ENCODE measurements at regions not wholly inside any gene's neighbourhood (a gene's known extent, or its start where the extent isn't known, plus 50 kb on each side); places are given as distances from the start of the nearest gene placed in this dataset.

DNA sequence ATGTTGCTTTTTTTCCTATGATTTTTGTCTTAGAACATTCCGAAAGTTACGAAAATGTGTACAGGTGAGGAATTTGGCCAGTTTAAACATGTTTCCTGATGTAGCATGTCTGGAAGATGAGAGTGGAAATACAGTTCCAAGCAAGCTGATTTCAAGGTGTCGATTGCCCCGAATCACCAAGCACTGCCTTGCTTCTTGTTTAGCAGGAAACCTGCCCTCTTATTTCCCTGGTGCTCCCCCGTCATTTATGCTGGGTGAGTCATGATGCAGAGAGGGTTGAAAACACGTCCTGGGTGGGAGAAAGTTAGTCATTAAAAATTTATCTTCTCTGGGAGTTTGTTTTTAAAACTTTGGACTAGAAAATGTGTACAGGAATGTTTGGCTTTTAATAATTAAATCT lies 608.6 kb upstream of the EEF2KMT start:
- CTCF ChIA-PET: interaction anchor here (0.7 kb wide), 1 partner anchor 80 kb away, joined by 4 read pairs; no protein-coding TSS in a partner anchor
- DNase-seq (ENCODE audit: extremely low spot score): no peak
- no peak for TF ChIP-seq HDGF (IDR thresholded peaks at IDR 0.05; ENCODE audit: borderline replicate concordance)
- TF ChIP-seq SP1 (IDR thresholded peaks at IDR 0.05): no peak
- no peak for TF ChIP-seq CTBP1 (IDR thresholded peaks at IDR 0.05; ENCODE audit: borderline replicate concordance)
- no peak for TF ChIP-seq BHLHE40 (IDR thresholded peaks at IDR 0.05; ENCODE audit: borderline replicate concordance)
- POLR2A ChIA-PET: no interaction called here

DNA sequence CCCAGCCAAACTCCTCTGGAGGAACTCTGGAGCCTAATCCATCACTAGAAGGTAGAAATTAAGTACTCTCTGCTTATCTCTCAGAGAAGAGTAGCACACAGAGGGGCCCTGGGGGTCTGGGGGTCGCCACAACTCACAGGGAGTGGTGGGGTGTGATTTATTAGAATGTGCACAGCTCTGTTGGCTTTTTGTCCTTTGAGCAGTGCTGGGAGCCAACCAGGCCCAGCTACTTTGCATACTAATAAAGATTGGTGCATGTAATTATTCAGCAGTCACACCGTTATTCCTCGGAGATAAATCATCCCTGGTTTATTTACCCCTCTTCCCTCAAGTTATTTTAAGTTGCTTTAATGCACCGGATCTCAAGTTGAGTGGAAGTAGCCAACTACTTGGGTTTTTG lies 606.7 kb upstream of the EEF2KMT start:
- POLR2A ChIA-PET: no interaction called here
- no peak for DNase-seq (ENCODE audit: extremely low spot score)
- TF ChIP-seq HDGF (IDR thresholded peaks at IDR 0.05; ENCODE audit: borderline replicate concordance) (no peak), ELF4 (IDR thresholded peaks at IDR 0.05) (no peak), FOXA1 (IDR thresholded peaks at IDR 0.05) (no peak), NFRKB (IDR thresholded peaks at IDR 0.05) (no peak), FOXM1 (IDR thresholded peaks at IDR 0.05; ENCODE audit: borderline replicate concordance) (no peak), L3MBTL2 (conservative IDR thresholded peaks at IDR 0.05) (no peak), ZNF384 (IDR thresholded peaks at IDR 0.05) (no peak)
- CTCF ChIA-PET: no interaction called here

DNA sequence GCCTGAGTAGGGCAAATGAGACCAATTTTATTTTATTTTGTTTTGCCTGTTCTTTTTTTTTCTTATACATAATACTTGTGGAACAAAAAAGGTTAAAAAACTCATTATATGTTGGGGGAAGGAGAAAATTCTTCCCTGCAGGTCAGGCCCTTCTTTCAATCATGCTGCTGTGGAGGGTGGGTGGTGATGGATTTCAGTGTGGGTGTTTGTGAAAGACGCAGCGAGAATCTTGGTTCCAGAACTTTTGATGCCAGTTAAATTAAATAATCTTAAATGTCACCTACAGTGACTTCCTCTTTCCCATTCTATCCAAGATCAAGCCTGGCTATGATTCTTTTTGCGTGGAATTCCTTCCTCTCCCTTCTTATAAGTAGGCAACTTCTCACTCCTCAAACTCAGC lies 595.8 kb upstream of the EEF2KMT start:
- ChIA-PET CTCF (no interaction called here), POLR2A (no interaction called here)
- TF ChIP-seq HDGF (IDR thresholded peaks at IDR 0.05; ENCODE audit: borderline replicate concordance) (no peak), SUZ12 (IDR thresholded peaks at IDR 0.05) (no peak), BHLHE40 (IDR thresholded peaks at IDR 0.05; ENCODE audit: borderline replicate concordance) (no peak), ZNF384 (IDR thresholded peaks at IDR 0.05) (no peak), SP1 (IDR thresholded peaks at IDR 0.05) (no peak), TARDBP (IDR thresholded peaks at IDR 0.05) (no peak), ARNT (IDR thresholded peaks at IDR 0.05) (no peak), CTBP1 (IDR thresholded peaks at IDR 0.05; ENCODE audit: borderline replicate concordance) (no peak), FOXA1 (IDR thresholded peaks at IDR 0.05) (no peak), FOXM1 (IDR thresholded peaks at IDR 0.05; ENCODE audit: borderline replicate concordance) (no peak), L3MBTL2 (conservative IDR thresholded peaks at IDR 0.05) (no peak)
- TF ChIP-seq, protein P1, sequence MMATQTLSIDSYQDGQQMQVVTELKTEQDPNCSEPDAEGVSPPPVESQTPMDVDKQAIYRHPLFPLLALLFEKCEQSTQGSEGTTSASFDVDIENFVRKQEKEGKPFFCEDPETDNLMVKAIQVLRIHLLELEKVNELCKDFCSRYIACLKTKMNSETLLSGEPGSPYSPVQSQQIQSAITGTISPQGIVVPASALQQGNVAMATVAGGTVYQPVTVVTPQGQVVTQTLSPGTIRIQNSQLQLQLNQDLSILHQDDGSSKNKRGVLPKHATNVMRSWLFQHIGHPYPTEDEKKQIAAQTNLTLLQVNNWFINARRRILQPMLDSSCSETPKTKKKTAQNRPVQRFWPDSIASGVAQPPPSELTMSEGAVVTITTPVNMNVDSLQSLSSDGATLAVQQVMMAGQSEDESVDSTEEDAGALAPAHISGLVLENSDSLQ (IDR thresholded peaks at IDR 0.05): no peak
- DNase-seq (ENCODE audit: extremely low spot score): no peak

DNA sequence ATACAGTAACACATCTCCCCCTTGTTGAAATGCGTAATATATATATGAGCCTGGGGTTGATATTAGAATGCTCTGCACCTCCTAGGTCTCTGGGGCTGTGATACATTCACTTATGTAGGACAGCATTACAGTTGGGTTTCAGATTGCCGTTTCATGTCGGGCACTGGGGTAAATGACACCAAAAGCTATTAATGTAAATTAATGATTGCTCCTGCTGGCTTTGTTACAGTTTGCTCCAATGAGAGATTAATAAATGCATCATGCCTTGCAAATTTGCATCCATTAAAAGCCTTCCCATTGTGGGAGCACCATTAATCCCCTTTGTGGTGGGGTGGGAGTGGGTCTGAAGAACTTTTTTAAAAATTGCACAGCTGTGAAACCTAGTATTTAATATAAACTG lies 584.4 kb upstream of the EEF2KMT start:
- CTCF ChIA-PET: no interaction called here

DNA sequence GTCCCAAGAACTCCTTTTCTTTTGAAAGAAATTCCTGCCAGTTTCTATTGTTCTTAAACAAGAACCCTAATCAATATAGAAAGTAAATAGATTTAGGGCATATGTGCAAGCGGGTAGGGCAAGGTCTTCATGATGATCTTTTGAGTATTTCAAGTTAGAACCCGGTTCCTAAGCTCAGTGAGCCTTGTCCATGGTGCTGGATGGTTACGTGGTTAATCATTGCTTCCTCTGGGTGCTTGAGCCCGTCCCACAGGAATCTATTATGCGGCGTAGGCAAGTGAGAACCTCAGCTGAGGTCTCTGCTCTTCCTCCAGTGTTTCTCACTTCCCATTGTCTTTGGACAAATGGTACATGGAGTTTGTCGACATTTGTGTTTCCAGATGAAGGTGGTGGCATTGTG lies 580.8 kb upstream of the EEF2KMT start:
- CTCF ChIA-PET: no interaction called here
- TF ChIP-seq FOXK2 (IDR thresholded peaks at IDR 0.05) (no peak), BHLHE40 (IDR thresholded peaks at IDR 0.05; ENCODE audit: borderline replicate concordance) (no peak), HDGF (IDR thresholded peaks at IDR 0.05; ENCODE audit: borderline replicate concordance) (no peak), LEF1 (IDR thresholded peaks at IDR 0.05; ENCODE audit: borderline replicate concordance) (no peak), ARNT (IDR thresholded peaks at IDR 0.05) (no peak), L3MBTL2 (conservative IDR thresholded peaks at IDR 0.05) (no peak), FOXA1 (IDR thresholded peaks at IDR 0.05) (no peak), ELF4 (IDR thresholded peaks at IDR 0.05) (no peak), TARDBP (IDR thresholded peaks at IDR 0.05) (no peak), NFRKB (IDR thresholded peaks at IDR 0.05) (no peak), ZNF384 (IDR thresholded peaks at IDR 0.05) (no peak), CTBP1 (IDR thresholded peaks at IDR 0.05; ENCODE audit: borderline replicate concordance) (no peak), SUZ12 (IDR thresholded peaks at IDR 0.05) (no peak), SP1 (IDR thresholded peaks at IDR 0.05) (no peak), FOXM1 (IDR thresholded peaks at IDR 0.05; ENCODE audit: borderline replicate concordance) (no peak)
- TF ChIP-seq, protein P1 (IDR thresholded peaks at IDR 0.05): no peak
- POLR2A ChIA-PET: no interaction called here
- no peak for DNase-seq (ENCODE audit: extremely low spot score)

More for the DNA sequence above, 584.4 kb upstream of the EEF2KMT start:
- TF ChIP-seq LEF1 (IDR thresholded peaks at IDR 0.05; ENCODE audit: borderline replicate concordance): no peak
- no peak for TF ChIP-seq HDGF (IDR thresholded peaks at IDR 0.05; ENCODE audit: borderline replicate concordance)
- TF ChIP-seq FOXM1 (IDR thresholded peaks at IDR 0.05; ENCODE audit: borderline replicate concordance): no peak
- no peak for TF ChIP-seq L3MBTL2 (conservative IDR thresholded peaks at IDR 0.05)
- TF ChIP-seq CTBP1 (IDR thresholded peaks at IDR 0.05; ENCODE audit: borderline replicate concordance): no peak
- TF ChIP-seq, protein P1 (IDR thresholded peaks at IDR 0.05): no peak
- TF ChIP-seq FOXA1 (IDR thresholded peaks at IDR 0.05): no peak
- TF ChIP-seq ELF4 (IDR thresholded peaks at IDR 0.05): no peak
- no peak for TF ChIP-seq FOXK2 (IDR thresholded peaks at IDR 0.05)
- no peak for TF ChIP-seq ARNT (IDR thresholded peaks at IDR 0.05)
- no peak for TF ChIP-seq BHLHE40 (IDR thresholded peaks at IDR 0.05; ENCODE audit: borderline replicate concordance)
- no peak for TF ChIP-seq TARDBP (IDR thresholded peaks at IDR 0.05)
- TF ChIP-seq ZNF384 (IDR thresholded peaks at IDR 0.05): no peak
- TF ChIP-seq SUZ12 (IDR thresholded peaks at IDR 0.05): no peak
- no peak for DNase-seq (ENCODE audit: extremely low spot score)
- POLR2A ChIA-PET: no interaction called here

DNA sequence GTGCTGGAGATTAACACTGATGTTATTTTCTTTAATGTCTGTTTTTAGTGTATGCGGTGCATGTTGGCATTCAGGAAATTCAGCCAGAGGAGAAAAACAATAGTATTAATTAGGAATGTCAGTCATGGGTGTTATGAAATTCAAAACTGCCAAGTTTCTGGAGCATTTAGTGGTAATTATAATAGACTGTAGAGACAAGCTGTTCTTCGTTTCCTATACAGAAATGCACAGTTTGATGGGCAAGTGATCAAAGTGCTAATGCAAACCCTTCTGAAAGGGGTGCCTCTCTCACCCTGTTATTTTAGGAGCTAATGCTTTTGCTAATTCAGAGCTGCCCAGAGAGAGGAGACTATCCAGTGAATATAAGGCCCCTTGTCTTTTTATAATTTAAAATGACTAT lies 573.8 kb upstream of the EEF2KMT start:
- ChIA-PET CTCF (no interaction called here), POLR2A (no interaction called here)
- TF ChIP-seq CTBP1 (IDR thresholded peaks at IDR 0.05; ENCODE audit: borderline replicate concordance) (no peak), SUZ12 (IDR thresholded peaks at IDR 0.05) (no peak), FOXK2 (IDR thresholded peaks at IDR 0.05) (no peak)
- no peak for DNase-seq (ENCODE audit: extremely low spot score)

DNA sequence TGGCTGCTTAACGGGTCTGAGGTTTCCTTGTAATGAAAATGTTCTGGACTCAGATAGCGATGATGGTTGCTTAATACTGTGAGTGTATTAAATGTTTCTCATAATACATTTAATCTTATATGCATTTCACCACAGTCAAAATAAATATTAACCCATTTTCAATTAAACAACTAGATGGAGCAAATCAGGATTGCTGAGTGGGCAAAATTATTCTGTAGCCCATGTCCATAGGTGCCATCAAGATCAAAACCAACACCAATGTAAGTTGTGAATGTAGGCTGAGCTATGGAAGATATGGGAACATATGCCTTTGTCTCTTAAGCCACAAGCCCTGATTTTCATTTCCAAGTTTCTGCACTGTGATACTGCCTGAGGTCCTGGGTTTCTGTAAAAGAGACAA lies 572.6 kb upstream of the EEF2KMT start:
- DNase-seq (ENCODE audit: extremely low spot score): no peak
- ChIA-PET CTCF (no interaction called here), POLR2A (no interaction called here)
- TF ChIP-seq ELF4 (IDR thresholded peaks at IDR 0.05): no peak
- TF ChIP-seq FOXK2 (IDR thresholded peaks at IDR 0.05): no peak
- no peak for TF ChIP-seq FOXA1 (IDR thresholded peaks at IDR 0.05)
- TF ChIP-seq SUZ12 (IDR thresholded peaks at IDR 0.05): no peak
- TF ChIP-seq BHLHE40 (IDR thresholded peaks at IDR 0.05; ENCODE audit: borderline replicate concordance): no peak
- TF ChIP-seq NFRKB (IDR thresholded peaks at IDR 0.05): no peak
- no peak for TF ChIP-seq TARDBP (IDR thresholded peaks at IDR 0.05)
- TF ChIP-seq CTBP1 (IDR thresholded peaks at IDR 0.05; ENCODE audit: borderline replicate concordance): no peak
- no peak for TF ChIP-seq ZNF384 (IDR thresholded peaks at IDR 0.05)
- TF ChIP-seq, protein P1 (IDR thresholded peaks at IDR 0.05): no peak
- TF ChIP-seq ARNT (IDR thresholded peaks at IDR 0.05): no peak
- TF ChIP-seq FOXM1 (IDR thresholded peaks at IDR 0.05; ENCODE audit: borderline replicate concordance): no peak
- TF ChIP-seq LEF1 (IDR thresholded peaks at IDR 0.05; ENCODE audit: borderline replicate concordance): no peak
- no peak for TF ChIP-seq HDGF (IDR thresholded peaks at IDR 0.05; ENCODE audit: borderline replicate concordance)
- no peak for TF ChIP-seq SP1 (IDR thresholded peaks at IDR 0.05)
- TF ChIP-seq L3MBTL2 (conservative IDR thresholded peaks at IDR 0.05): no peak
